IMR-90 (cell line): ENCODE measurements at regions not wholly inside any gene's neighbourhood (a gene's known extent, or its start where the extent isn't known, plus 50 kb on each side); places are given as distances from the start of the nearest gene placed in this dataset.

Experiments used
- ATAC-seq: fragments of 200-7000 bp; cut with Tn5 transposase; 2 replicates; pipeline ENCODE4 v1.9.1; 2020; ENCODE audit warnings: low read depth, mild to moderate bottlenecking, moderate library complexity
- BruUV-seq: library from RNA; stranded (reverse); fragments of 400-500 nt; replicated peaks from 2 replicates; lab custom pipeline; 2021; lab: Mats Ljungman, UMichigan
- CTCF ChIA-PET: fragments of 300-600 bp; formaldehyde crosslinking; extraction: SDS; loops from one replicate; lab custom pipeline; 2021; ENCODE audit warnings: antibody characterized with exemption; lab: Yijun Ruan, JAX
- POLR2A ChIA-PET: fragments of 300-600 bp; sonication (Branson Sonifier 250); formaldehyde crosslinking; loops from one replicate; lab custom pipeline; 2022; ENCODE audit warnings: antibody characterized with exemption; ENCODE audit not compliant: unreplicated experiment; lab: Charles Lee
- DNase-seq: peaks from one replicate; pipeline ENCODE4 v3.0.0; 2013
- H2AFZ ChIP-seq: replicated peaks from 2 replicates; pipeline ENCODE3; 2013; ENCODE audit warnings: low read length, mild to moderate bottlenecking; ENCODE audit not compliant: poor library complexity
- H2AK5ac ChIP-seq: 2 replicates; pipeline ENCODE4 v1.6.1; 2013; ENCODE audit warnings: low read depth, low read length, inconsistent platforms
- H2AK9ac ChIP-seq: replicated peaks from 2 replicates; pipeline ENCODE3; 2013; ENCODE audit warnings: mild to moderate bottlenecking, low read depth, low read length, moderate library complexity; ENCODE audit not compliant: poor library complexity
- H2BK120ac ChIP-seq: 2 replicates; pipeline ENCODE4 v1.6.1; 2013; ENCODE audit warnings: low read depth, low read length, inconsistent platforms
- H2BK15ac ChIP-seq: 3 replicates; pipeline ENCODE4 v1.6.1; 2013; ENCODE audit warnings: low read depth, low read length, inconsistent platforms
- H2BK20ac ChIP-seq: 2 replicates; pipeline ENCODE4 v1.6.1; 2013; ENCODE audit warnings: low read depth, mild to moderate bottlenecking, inconsistent platforms, low read length, moderate library complexity
- H2BK5ac ChIP-seq: 2 replicates; pipeline ENCODE4 v1.6.1; 2013; ENCODE audit warnings: mild to moderate bottlenecking, low read depth, low read length, inconsistent platforms; ENCODE audit not compliant: poor library complexity, severe bottlenecking
- H3K14ac ChIP-seq: replicated peaks from 2 replicates; pipeline ENCODE4 v1.6.1; 2013; ENCODE audit warnings: low read depth, low read length, inconsistent platforms
- H3K18ac ChIP-seq: 2 replicates; pipeline ENCODE4 v1.6.1; 2013; ENCODE audit warnings: low read depth, low read length, control low read depth
- H3K23ac ChIP-seq: 2 replicates; pipeline ENCODE4 v1.6.1; 2013; ENCODE audit warnings: low read depth, low read length, inconsistent platforms
- H3K27ac ChIP-seq: 2 replicates; pipeline ENCODE4 v1.5.1; 2013; ENCODE audit warnings: mild to moderate bottlenecking, control low read depth, low read length; ENCODE audit not compliant: insufficient read depth
- H3K27me3 ChIP-seq: 2 replicates; pipeline ENCODE4 v1.6.1; 2013; ENCODE audit warnings: low read length; ENCODE audit not compliant: control insufficient read depth, insufficient read depth
- H3K36me3 ChIP-seq: 2 replicates; pipeline ENCODE4 v1.6.1; 2013; ENCODE audit warnings: low read length, mixed read lengths; ENCODE audit not compliant: control insufficient read depth, insufficient read depth
- H3K4ac ChIP-seq: 2 replicates; pipeline ENCODE4 v1.6.1; 2013; ENCODE audit warnings: low read depth, low read length, inconsistent platforms
- H3K4me1 ChIP-seq: 2 replicates; pipeline ENCODE4 v1.6.1; 2013; ENCODE audit warnings: low read length, mixed read lengths; ENCODE audit not compliant: control insufficient read depth, insufficient read depth
- H3K4me2 ChIP-seq: 2 replicates; pipeline ENCODE4 v1.6.1; 2013; ENCODE audit warnings: low read depth, mild to moderate bottlenecking, control low read depth, low read length, moderate library complexity
- H3K4me3 ChIP-seq: 2 replicates; pipeline ENCODE4 v1.5.1; 2013; ENCODE audit warnings: low read depth, mild to moderate bottlenecking, control low read depth, low read length, moderate library complexity; ENCODE audit not compliant: insufficient read depth
- H3K56ac ChIP-seq: 2 replicates; pipeline ENCODE4 v1.6.1; 2013; ENCODE audit warnings: low read length, inconsistent platforms; ENCODE audit not compliant: insufficient read depth; ENCODE audit errors: extremely low read depth
- H3K79me1 ChIP-seq, 2 experiments: 2 replicates each; pipeline ENCODE4 v1.6.1; 2013; ENCODE audit warnings: low read length in 2 of 2, inconsistent platforms in 1 of 2, low read depth in 1 of 2
- H3K9ac ChIP-seq: 2 replicates; pipeline ENCODE4 v1.6.1; 2013; ENCODE audit warnings: low read depth, low read length, control low read depth
- H3K9me1 ChIP-seq: 2 replicates; pipeline ENCODE4 v1.6.1; 2013; ENCODE audit warnings: low read length, inconsistent platforms; ENCODE audit not compliant: insufficient read depth
- H3K9me3 ChIP-seq: 2 replicates; pipeline ENCODE4 v1.6.1; 2013; ENCODE audit warnings: low read length; ENCODE audit not compliant: control insufficient read depth, insufficient read depth
- H4K20me1 ChIP-seq: 2 replicates; pipeline ENCODE4 v1.6.1; 2013; ENCODE audit warnings: low read length, inconsistent platforms; ENCODE audit not compliant: insufficient read depth
- H4K5ac ChIP-seq: 2 replicates; pipeline ENCODE4 v1.6.1; 2013; ENCODE audit warnings: mild to moderate bottlenecking, low read depth, low read length, control low read depth
- H4K8ac ChIP-seq, 2 experiments: 2 replicates each; pipeline ENCODE4 v1.6.1; 2013; ENCODE audit warnings: low read depth in 2 of 2, low read length in 2 of 2, control low read depth in 1 of 2, inconsistent platforms in 1 of 2
- H4K91ac ChIP-seq: 2 replicates; pipeline ENCODE4 v1.6.1; 2013; ENCODE audit warnings: low read depth, low read length, inconsistent platforms; ENCODE audit not compliant: insufficient read depth
- CEBPB ChIP-seq: IDR thresholded peaks from 2 replicates; pipeline ENCODE4 v1.6.1; 2012; ENCODE audit warnings: low read depth, low read length, improper control_type of control experiment
- MAZ ChIP-seq: IDR thresholded peaks from 2 replicates; pipeline ENCODE4 v1.6.1; 2012; ENCODE audit warnings: low read depth, mild to moderate bottlenecking, low read length, improper control_type of control experiment, moderate library complexity, borderline replicate concordance
- RFX5 ChIP-seq: IDR thresholded peaks from 2 replicates; pipeline ENCODE4 v1.8.0; 2012; ENCODE audit warnings: low read depth, mild to moderate bottlenecking, low read length, moderate library complexity
- WGBS, 2 experiments: methylation state at CpG; one replicate each; pipeline versions ENCODE4 v1.1.5 to v1.1.7; 2013; ENCODE audit warnings: missing lambda C conversion rate in 2 of 2; ENCODE audit not compliant: insufficient read length in 1 of 2; ENCODE audit errors: extremely low coverage in 2 of 2; 5-methylcytosine and 5-hydroxymethylcytosine counted together
- dilution Hi-C: fragments of 300-500 bp; cut with HindIII; formaldehyde crosslinking; loops from one replicate; pipeline ENCODE4 v1.14.3; 2018; ENCODE audit warnings: low sequenced_read_pairs; ENCODE audit not compliant: unreplicated experiment
- in situ Hi-C: fragments of 300-500 bp; cut with MboI; formaldehyde crosslinking; loops from 3 replicates; pipeline ENCODE4 v1.14.3; 2019; ENCODE audit warnings: low sequenced_read_pairs, inconsistent platforms, mixed read lengths
- intact Hi-C: fragments of 100-400 bp; cut with micrococcal nuclease; formaldehyde crosslinking; loops from 2 replicates; pipeline ENCODE4 v1.10.0; 2022

- no peak overlapping the region for H3K4me3 ChIP-seq
- H2AK5ac ChIP-seq = no peak overlapping the region
- no peak for DNase-seq
- no peak for ATAC-seq
- H3K9me3 ChIP-seq = peaks cover 6% of the 10 kb centered on the region
- H3K27me3 ChIP-seq = no peaks in the 10 kb centered on the region
- ChIA-PET POLR2A (no interaction called here), CTCF (no interaction called here)
- dilution Hi-C loops = no loop called here
- no peak overlapping the region for H2BK20ac ChIP-seq
- H4K8ac ChIP-seq = no peak overlapping the region
- no peaks in the 10 kb centered on the region for H3K36me3 ChIP-seq
- no peak overlapping the region for H2AK9ac ChIP-seq
- no peak overlapping the region for H3K27ac ChIP-seq
- no peak overlapping the region for H3K4ac ChIP-seq
- H2BK15ac ChIP-seq = no peak overlapping the region
- no peaks in the 10 kb centered on the region for H3K9me1 ChIP-seq
- no peak overlapping the region for H3K23ac ChIP-seq
- H3K4me1 ChIP-seq = no peaks in the 10 kb centered on the region
- no peak overlapping the region for H2AFZ ChIP-seq
- no TSS peak for BruUV-seq
- no peak overlapping the region for H3K9ac ChIP-seq
- in situ Hi-C loops = no loop called here
- H3K14ac ChIP-seq = no peak overlapping the region
- H2BK120ac ChIP-seq = no peak overlapping the region
- H4K91ac ChIP-seq = no peak overlapping the region
- no peaks in the 10 kb centered on the region for H3K79me1 ChIP-seq
- H3K56ac ChIP-seq = no peak overlapping the region
- H3K4me2 ChIP-seq = no peak overlapping the region
- WGBS, 2 experiments = no CpG with 5 or more reads among the region's 3 CpGs
- H3K18ac ChIP-seq = no peak overlapping the region
- no peaks in the 10 kb centered on the region for H4K20me1 ChIP-seq
- intact Hi-C loops = no loop called here
- H2BK5ac ChIP-seq = no peak overlapping the region
- no peak overlapping the region for H4K5ac ChIP-seq
- TF ChIP-seq RFX5 (no peak), MAZ (no peak), CEBPB (no peak)
Measured at GRCh38 chr21:18715606-18716005, 312.0 kb upstream of the TMPRSS15 start.
